IMR-90 (cell line): ENCODE measurements at regions not wholly inside any gene's neighbourhood (a gene's known extent, or its start where the extent isn't known, plus 50 kb on each side); places are given as distances from the start of the nearest gene placed in this dataset.

Source experiments
- ATAC-seq: fragments of 200-7000 bp; cut with Tn5 transposase; 2 replicates; pipeline ENCODE4 v1.9.1; 2020; ENCODE audit warnings: low read depth, mild to moderate bottlenecking, moderate library complexity
- BruUV-seq: library from RNA; stranded (reverse); fragments of 400-500 nt; replicated peaks from 2 replicates; lab custom pipeline; 2021; lab: Mats Ljungman, UMichigan
- CTCF ChIA-PET: fragments of 300-600 bp; formaldehyde crosslinking; extraction: SDS; loops from one replicate; lab custom pipeline; 2021; ENCODE audit warnings: antibody characterized with exemption; lab: Yijun Ruan, JAX
- POLR2A ChIA-PET: fragments of 300-600 bp; sonication (Branson Sonifier 250); formaldehyde crosslinking; loops from one replicate; lab custom pipeline; 2022; ENCODE audit warnings: antibody characterized with exemption; ENCODE audit not compliant: unreplicated experiment; lab: Charles Lee
- DNase-seq: peaks from one replicate; pipeline ENCODE4 v3.0.0; 2013
- H2AFZ ChIP-seq: replicated peaks from 2 replicates; pipeline ENCODE3; 2013; ENCODE audit warnings: low read length, mild to moderate bottlenecking; ENCODE audit not compliant: poor library complexity
- H2AK5ac ChIP-seq: 2 replicates; pipeline ENCODE4 v1.6.1; 2013; ENCODE audit warnings: low read depth, low read length, inconsistent platforms
- H2AK9ac ChIP-seq: replicated peaks from 2 replicates; pipeline ENCODE3; 2013; ENCODE audit warnings: mild to moderate bottlenecking, low read depth, low read length, moderate library complexity; ENCODE audit not compliant: poor library complexity
- H2BK120ac ChIP-seq: 2 replicates; pipeline ENCODE4 v1.6.1; 2013; ENCODE audit warnings: low read depth, low read length, inconsistent platforms
- H2BK15ac ChIP-seq: 3 replicates; pipeline ENCODE4 v1.6.1; 2013; ENCODE audit warnings: low read depth, low read length, inconsistent platforms
- H2BK20ac ChIP-seq: 2 replicates; pipeline ENCODE4 v1.6.1; 2013; ENCODE audit warnings: low read depth, mild to moderate bottlenecking, inconsistent platforms, low read length, moderate library complexity
- H2BK5ac ChIP-seq: 2 replicates; pipeline ENCODE4 v1.6.1; 2013; ENCODE audit warnings: mild to moderate bottlenecking, low read depth, low read length, inconsistent platforms; ENCODE audit not compliant: poor library complexity, severe bottlenecking
- H3K14ac ChIP-seq: replicated peaks from 2 replicates; pipeline ENCODE4 v1.6.1; 2013; ENCODE audit warnings: low read depth, low read length, inconsistent platforms
- H3K18ac ChIP-seq: 2 replicates; pipeline ENCODE4 v1.6.1; 2013; ENCODE audit warnings: low read depth, low read length, control low read depth
- H3K23ac ChIP-seq: 2 replicates; pipeline ENCODE4 v1.6.1; 2013; ENCODE audit warnings: low read depth, low read length, inconsistent platforms
- H3K27ac ChIP-seq: 2 replicates; pipeline ENCODE4 v1.5.1; 2013; ENCODE audit warnings: mild to moderate bottlenecking, control low read depth, low read length; ENCODE audit not compliant: insufficient read depth
- H3K27me3 ChIP-seq: 2 replicates; pipeline ENCODE4 v1.6.1; 2013; ENCODE audit warnings: low read length; ENCODE audit not compliant: control insufficient read depth, insufficient read depth
- H3K36me3 ChIP-seq: 2 replicates; pipeline ENCODE4 v1.6.1; 2013; ENCODE audit warnings: low read length, mixed read lengths; ENCODE audit not compliant: control insufficient read depth, insufficient read depth
- H3K4ac ChIP-seq: 2 replicates; pipeline ENCODE4 v1.6.1; 2013; ENCODE audit warnings: low read depth, low read length, inconsistent platforms
- H3K4me1 ChIP-seq: 2 replicates; pipeline ENCODE4 v1.6.1; 2013; ENCODE audit warnings: low read length, mixed read lengths; ENCODE audit not compliant: control insufficient read depth, insufficient read depth
- H3K4me2 ChIP-seq: 2 replicates; pipeline ENCODE4 v1.6.1; 2013; ENCODE audit warnings: low read depth, mild to moderate bottlenecking, control low read depth, low read length, moderate library complexity
- H3K4me3 ChIP-seq: 2 replicates; pipeline ENCODE4 v1.5.1; 2013; ENCODE audit warnings: low read depth, mild to moderate bottlenecking, control low read depth, low read length, moderate library complexity; ENCODE audit not compliant: insufficient read depth
- H3K56ac ChIP-seq: 2 replicates; pipeline ENCODE4 v1.6.1; 2013; ENCODE audit warnings: low read length, inconsistent platforms; ENCODE audit not compliant: insufficient read depth; ENCODE audit errors: extremely low read depth
- H3K79me1 ChIP-seq, 2 experiments: 2 replicates each; pipeline ENCODE4 v1.6.1; 2013; ENCODE audit warnings: low read length in 2 of 2, inconsistent platforms in 1 of 2, low read depth in 1 of 2
- H3K9ac ChIP-seq: 2 replicates; pipeline ENCODE4 v1.6.1; 2013; ENCODE audit warnings: low read depth, low read length, control low read depth
- H3K9me1 ChIP-seq: 2 replicates; pipeline ENCODE4 v1.6.1; 2013; ENCODE audit warnings: low read length, inconsistent platforms; ENCODE audit not compliant: insufficient read depth
- H3K9me3 ChIP-seq: 2 replicates; pipeline ENCODE4 v1.6.1; 2013; ENCODE audit warnings: low read length; ENCODE audit not compliant: control insufficient read depth, insufficient read depth
- H4K20me1 ChIP-seq: 2 replicates; pipeline ENCODE4 v1.6.1; 2013; ENCODE audit warnings: low read length, inconsistent platforms; ENCODE audit not compliant: insufficient read depth
- H4K5ac ChIP-seq: 2 replicates; pipeline ENCODE4 v1.6.1; 2013; ENCODE audit warnings: mild to moderate bottlenecking, low read depth, low read length, control low read depth
- H4K8ac ChIP-seq, 2 experiments: 2 replicates each; pipeline ENCODE4 v1.6.1; 2013; ENCODE audit warnings: low read depth in 2 of 2, low read length in 2 of 2, control low read depth in 1 of 2, inconsistent platforms in 1 of 2
- H4K91ac ChIP-seq: 2 replicates; pipeline ENCODE4 v1.6.1; 2013; ENCODE audit warnings: low read depth, low read length, inconsistent platforms; ENCODE audit not compliant: insufficient read depth
- BHLHE40 ChIP-seq: fragments of 150-350 bp; IDR thresholded peaks from 2 replicates; pipeline ENCODE4 v1.6.1; 2016; ENCODE audit warnings: mild to moderate bottlenecking, low read depth, low read length
- CEBPB ChIP-seq: IDR thresholded peaks from 2 replicates; pipeline ENCODE4 v1.6.1; 2012; ENCODE audit warnings: low read depth, low read length, improper control_type of control experiment
- CHD1 ChIP-seq: IDR thresholded peaks from 2 replicates; pipeline ENCODE4 v1.6.1; 2012; ENCODE audit warnings: low read depth, low read length, improper control_type of control experiment
- FOS ChIP-seq: fragments of 150-350 bp; IDR thresholded peaks from 2 replicates; pipeline ENCODE4 v1.6.1; 2016; ENCODE audit warnings: low read depth, low read length
- MAFK ChIP-seq: IDR thresholded peaks from 2 replicates; pipeline ENCODE4 v1.6.1; 2012; ENCODE audit warnings: low read depth, low read length, improper control_type of control experiment
- MAZ ChIP-seq: IDR thresholded peaks from 2 replicates; pipeline ENCODE4 v1.6.1; 2012; ENCODE audit warnings: low read depth, mild to moderate bottlenecking, low read length, improper control_type of control experiment, moderate library complexity, borderline replicate concordance
- MXI1 ChIP-seq: IDR thresholded peaks from 2 replicates; pipeline ENCODE4 v1.6.1; 2012; ENCODE audit warnings: low read depth, mild to moderate bottlenecking, low read length, moderate library complexity, borderline replicate concordance
- NFE2L2 ChIP-seq: fragments of 150-350 bp; IDR thresholded peaks from 2 replicates; pipeline ENCODE4 v1.6.1; 2016; ENCODE audit warnings: low read depth, mild to moderate bottlenecking, low read length
- POLR2A ChIP-seq: IDR thresholded peaks from 2 replicates; pipeline ENCODE4 v1.6.1; 2012; ENCODE audit warnings: mild to moderate bottlenecking, low read depth, low read length
- RAD21 ChIP-seq: IDR thresholded peaks from 2 replicates; pipeline ENCODE4 v1.6.1; 2012; ENCODE audit warnings: low read length, improper control_type of control experiment
- RCOR1 ChIP-seq: IDR thresholded peaks from 2 replicates; pipeline ENCODE4 v1.6.1; 2012; ENCODE audit warnings: mild to moderate bottlenecking, low read length, improper control_type of control experiment; ENCODE audit not compliant: insufficient replicate concordance
- RFX5 ChIP-seq: IDR thresholded peaks from 2 replicates; pipeline ENCODE4 v1.8.0; 2012; ENCODE audit warnings: low read depth, mild to moderate bottlenecking, low read length, moderate library complexity
- SMC3 ChIP-seq: fragments of 150-350 bp; IDR thresholded peaks from 2 replicates; pipeline ENCODE4 v1.6.1; 2016; ENCODE audit warnings: low read depth, mild to moderate bottlenecking, antibody characterized with exemption, low read length, moderate library complexity
- dilution Hi-C: fragments of 300-500 bp; cut with HindIII; formaldehyde crosslinking; loops from one replicate; pipeline ENCODE4 v1.14.3; 2018; ENCODE audit warnings: low sequenced_read_pairs; ENCODE audit not compliant: unreplicated experiment
- in situ Hi-C: fragments of 300-500 bp; cut with MboI; formaldehyde crosslinking; loops from 3 replicates; pipeline ENCODE4 v1.14.3; 2019; ENCODE audit warnings: low sequenced_read_pairs, inconsistent platforms, mixed read lengths
- intact Hi-C: fragments of 100-400 bp; cut with micrococcal nuclease; formaldehyde crosslinking; loops from 2 replicates; pipeline ENCODE4 v1.10.0; 2022
- TF ChIP-seq, protein P1 (sequence below): fragments of 150-350 bp; IDR thresholded peaks from 2 replicates; pipeline ENCODE4 v1.6.1; 2016; ENCODE audit warnings: low read depth, mild to moderate bottlenecking, low read length, moderate library complexity, borderline replicate concordance
- TF ChIP-seq, protein P2 (sequence below): fragments of 150-350 bp; IDR thresholded peaks from 2 replicates; pipeline ENCODE4 v1.6.1; 2017; ENCODE audit warnings: mild to moderate bottlenecking, antibody characterized with exemption, low read length, low read depth
- TF ChIP-seq, protein P3 (sequence below): conservative IDR thresholded peaks from 2 replicates; pipeline ENCODE4 v1.5.1; 2012; ENCODE audit warnings: mild to moderate bottlenecking, low read depth, low read length, improper control_type of control experiment

DNA sequence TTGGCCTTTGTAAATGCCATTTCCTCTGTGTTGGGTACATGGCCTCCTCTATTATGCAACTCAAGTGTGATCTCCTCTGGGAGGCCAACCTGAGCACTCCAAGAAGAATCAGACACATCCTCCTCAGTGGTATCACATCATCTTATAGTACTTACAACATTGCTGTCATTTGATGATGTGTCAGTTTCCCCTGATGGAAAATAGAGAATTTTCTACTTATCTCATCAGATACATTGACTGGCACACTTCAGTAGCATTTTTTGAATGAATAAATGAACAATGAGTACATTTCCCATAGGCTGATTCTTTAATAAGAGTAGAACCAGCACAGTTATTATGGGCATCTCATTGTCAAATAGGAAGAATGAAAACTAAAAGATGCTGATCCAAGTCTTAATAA is 86.6 kb upstream of the NXPH2 start:
- H3K18ac ChIP-seq, result no peak overlapping the region
- CTCF ChIA-PET, result no interaction called here
- H3K4ac ChIP-seq, result no peak overlapping the region
- intact Hi-C loops (no loop called here), dilution Hi-C loops (no loop called here), in situ Hi-C loops (no loop called here)
- H3K36me3 ChIP-seq, result no peaks in the 10 kb centered on the region
- no peak overlapping the region for H3K9ac ChIP-seq
- no peak overlapping the region for H3K4me2 ChIP-seq
- H2AK5ac ChIP-seq, result no peak overlapping the region
- peaks cover 2% of the 10 kb centered on the region; the same call in 1 of the 2 replicates for H3K9me3 ChIP-seq
- ATAC-seq (no peak), DNase-seq (no peak)
- H2AFZ ChIP-seq, result no peak overlapping the region
- H2BK5ac ChIP-seq, result no peak overlapping the region
- H2BK15ac ChIP-seq, result no peak overlapping the region
- H3K79me1 ChIP-seq, result no peaks in the 10 kb centered on the region
- H3K4me3 ChIP-seq, result no peak overlapping the region
- H4K8ac ChIP-seq, result no peak overlapping the region
- no peaks in the 10 kb centered on the region for H3K9me1 ChIP-seq
- H4K5ac ChIP-seq, result no peak overlapping the region
- H3K23ac ChIP-seq, result no peak overlapping the region
- no peak overlapping the region for H3K14ac ChIP-seq
- no peaks in the 10 kb centered on the region for H4K20me1 ChIP-seq
- H4K91ac ChIP-seq, result no peak overlapping the region
- no peak overlapping the region for H2BK20ac ChIP-seq
- H3K56ac ChIP-seq, result no peak overlapping the region
- no peak overlapping the region for H3K27ac ChIP-seq
- H2AK9ac ChIP-seq, result no peak overlapping the region
- POLR2A ChIA-PET, result no interaction called here
- TF ChIP-seq MXI1, result no peak
- no peak for TF ChIP-seq CHD1
- TF ChIP-seq, protein P1, sequence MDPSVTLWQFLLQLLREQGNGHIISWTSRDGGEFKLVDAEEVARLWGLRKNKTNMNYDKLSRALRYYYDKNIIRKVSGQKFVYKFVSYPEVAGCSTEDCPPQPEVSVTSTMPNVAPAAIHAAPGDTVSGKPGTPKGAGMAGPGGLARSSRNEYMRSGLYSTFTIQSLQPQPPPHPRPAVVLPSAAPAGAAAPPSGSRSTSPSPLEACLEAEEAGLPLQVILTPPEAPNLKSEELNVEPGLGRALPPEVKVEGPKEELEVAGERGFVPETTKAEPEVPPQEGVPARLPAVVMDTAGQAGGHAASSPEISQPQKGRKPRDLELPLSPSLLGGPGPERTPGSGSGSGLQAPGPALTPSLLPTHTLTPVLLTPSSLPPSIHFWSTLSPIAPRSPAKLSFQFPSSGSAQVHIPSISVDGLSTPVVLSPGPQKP, result no peak
- TF ChIP-seq, protein P2, sequence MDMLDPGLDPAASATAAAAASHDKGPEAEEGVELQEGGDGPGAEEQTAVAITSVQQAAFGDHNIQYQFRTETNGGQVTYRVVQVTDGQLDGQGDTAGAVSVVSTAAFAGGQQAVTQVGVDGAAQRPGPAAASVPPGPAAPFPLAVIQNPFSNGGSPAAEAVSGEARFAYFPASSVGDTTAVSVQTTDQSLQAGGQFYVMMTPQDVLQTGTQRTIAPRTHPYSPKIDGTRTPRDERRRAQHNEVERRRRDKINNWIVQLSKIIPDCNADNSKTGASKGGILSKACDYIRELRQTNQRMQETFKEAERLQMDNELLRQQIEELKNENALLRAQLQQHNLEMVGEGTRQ, result no peak
- no peak for TF ChIP-seq RAD21
- no peak for TF ChIP-seq CEBPB
- TF ChIP-seq MAFK, result no peak
- TF ChIP-seq, protein P3, sequence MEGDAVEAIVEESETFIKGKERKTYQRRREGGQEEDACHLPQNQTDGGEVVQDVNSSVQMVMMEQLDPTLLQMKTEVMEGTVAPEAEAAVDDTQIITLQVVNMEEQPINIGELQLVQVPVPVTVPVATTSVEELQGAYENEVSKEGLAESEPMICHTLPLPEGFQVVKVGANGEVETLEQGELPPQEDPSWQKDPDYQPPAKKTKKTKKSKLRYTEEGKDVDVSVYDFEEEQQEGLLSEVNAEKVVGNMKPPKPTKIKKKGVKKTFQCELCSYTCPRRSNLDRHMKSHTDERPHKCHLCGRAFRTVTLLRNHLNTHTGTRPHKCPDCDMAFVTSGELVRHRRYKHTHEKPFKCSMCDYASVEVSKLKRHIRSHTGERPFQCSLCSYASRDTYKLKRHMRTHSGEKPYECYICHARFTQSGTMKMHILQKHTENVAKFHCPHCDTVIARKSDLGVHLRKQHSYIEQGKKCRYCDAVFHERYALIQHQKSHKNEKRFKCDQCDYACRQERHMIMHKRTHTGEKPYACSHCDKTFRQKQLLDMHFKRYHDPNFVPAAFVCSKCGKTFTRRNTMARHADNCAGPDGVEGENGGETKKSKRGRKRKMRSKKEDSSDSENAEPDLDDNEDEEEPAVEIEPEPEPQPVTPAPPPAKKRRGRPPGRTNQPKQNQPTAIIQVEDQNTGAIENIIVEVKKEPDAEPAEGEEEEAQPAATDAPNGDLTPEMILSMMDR, result no peak
- no peak for TF ChIP-seq FOS
- TF ChIP-seq POLR2A, result no peak
- no peak for TF ChIP-seq SMC3
- no peak for TF ChIP-seq MAZ
- TF ChIP-seq RFX5, result no peak
- no peak for TF ChIP-seq NFE2L2
- TF ChIP-seq RCOR1, result no peak
- TF ChIP-seq BHLHE40, result no peak
- H2BK120ac ChIP-seq, result no peak overlapping the region
- BruUV-seq, result no TSS peak
- no peaks in the 10 kb centered on the region for H3K4me1 ChIP-seq
- no peaks in the 10 kb centered on the region for H3K27me3 ChIP-seq
